B cell (primary cell): ENCODE measurements at regions not wholly inside any gene's neighbourhood (a gene's known extent, or its start where the extent isn't known, plus 50 kb on each side); places are given as distances from the start of the nearest gene placed in this dataset.

Experiments used
- ATAC-seq: fragments of 200-7000 bp; cut with Tn5 transposase; one replicate; pipeline ENCODE4 v1.10.0; 2021; ENCODE audit warnings: low read depth, mild to moderate bottlenecking, moderate number of reproducible peaks, moderate library complexity
- CTCF ChIA-PET: fragments of 350-600 bp; sonication (Branson Sonifier 250); formaldehyde crosslinking; loops from one replicate; lab custom pipeline; 2021; ENCODE audit warnings: antibody characterized with exemption, inconsistent platforms; lab: Charles Lee
- POLR2A ChIA-PET: fragments of 350-600 bp; sonication (Branson Sonifier 250); formaldehyde crosslinking; loops from one replicate; lab custom pipeline; 2021; ENCODE audit warnings: antibody characterized with exemption; lab: Charles Lee
- DNase-seq: peaks from one replicate; pipeline ENCODE4 v3.0.0; 2013
- H2AFZ ChIP-seq: 2 replicates; pipeline ENCODE4 v1.6.1; 2012; ENCODE audit warnings: mild to moderate bottlenecking, low read depth, low read length; ENCODE audit not compliant: insufficient read depth, poor library complexity, severe bottlenecking
- H3K27ac ChIP-seq, 2 donors: 1 replicate in 1 of 2; 2 replicates in 1 of 2; pipeline ENCODE4 v1.5.1; 2012 to 2013; ENCODE audit warnings: low read length in 2 of 2, mild to moderate bottlenecking in 2 of 2, moderate library complexity in 1 of 2
- H3K27me3 ChIP-seq, 4 experiments: fragments of 200-600 bp in 1 of 4; sonication (generic) in 1 of 4; replicated peaks in 1 of 4; 1 replicate in 2 of 4; 2 replicates in 2 of 4; pipeline versions ENCODE4 v1.6.1 to v1.7.0; 2013 to 2016; ENCODE audit warnings: low read length in 3 of 4, mild to moderate bottlenecking in 2 of 4, mixed read lengths in 1 of 4, moderate library complexity in 1 of 4; ENCODE audit not compliant: insufficient read depth in 4 of 4, control insufficient read depth in 3 of 4; ENCODE audit errors: control extremely low read depth in 1 of 4
- H3K36me3 ChIP-seq, 2 experiments: replicated peaks in 1 of 2; 1 replicate in 1 of 2; 2 replicates in 1 of 2; pipeline versions ENCODE4 v1.6.1 to v1.7.1; 2013; ENCODE audit warnings: low read length in 1 of 2; ENCODE audit not compliant: insufficient read depth in 2 of 2, control insufficient read depth in 1 of 2; ENCODE audit errors: control extremely low read depth in 1 of 2, extremely low read depth in 1 of 2
- H3K4me1 ChIP-seq, 2 donors: fragments of 200-600 bp in 1 of 2; sonication (generic) in 1 of 2; 1 replicate in 1 of 2; 2 replicates in 1 of 2; pipeline versions ENCODE4 v1.5.1 to v1.6.1; 2013 to 2017; ENCODE audit warnings: low read length in 2 of 2; ENCODE audit not compliant: control insufficient read depth in 2 of 2, insufficient read depth in 2 of 2
- H3K4me2 ChIP-seq: replicated peaks from 2 replicates; pipeline ENCODE3; 2012; ENCODE audit warnings: mild to moderate bottlenecking, low read depth, low read length; ENCODE audit not compliant: poor library complexity, severe bottlenecking
- H3K4me3 ChIP-seq, 5 experiments: fragments of 200-600 bp in 1 of 5; sonication (generic) in 1 of 5; 1 replicate in 3 of 5; 2 replicates in 2 of 5; pipeline versions ENCODE4 v1.5.1 to v1.7.0; 2011 to 2016; ENCODE audit warnings: low read length in 4 of 5, mild to moderate bottlenecking in 4 of 5, low read depth in 2 of 5, control low read depth in 1 of 5, moderate library complexity in 1 of 5; ENCODE audit not compliant: insufficient read depth in 1 of 5; ENCODE audit errors: control extremely low read depth in 1 of 5, extremely low read depth in 1 of 5
- H3K79me2 ChIP-seq: fragments of 200-600 bp; sonication (generic); one replicate; pipeline ENCODE4 v1.6.0; 2016; ENCODE audit warnings: low read length; ENCODE audit not compliant: control insufficient read depth, insufficient read depth
- H3K9ac ChIP-seq: fragments of 200-600 bp; sonication (generic); 2 replicates; pipeline ENCODE4 v1.6.1; 2017; ENCODE audit warnings: mild to moderate bottlenecking, low read length, moderate library complexity
- H3K9me3 ChIP-seq, 3 donors: one replicate each; pipeline versions ENCODE4 v1.6.1 to v1.7.1; 2013; ENCODE audit warnings: low read length in 2 of 3; ENCODE audit not compliant: control insufficient read depth in 2 of 3, insufficient read depth in 1 of 3; ENCODE audit errors: control extremely low read depth in 1 of 3
- H4K20me1 ChIP-seq: 2 replicates; pipeline ENCODE4 v1.6.0; 2012; ENCODE audit warnings: mild to moderate bottlenecking, low read length; ENCODE audit not compliant: insufficient read depth, control insufficient read depth, poor library complexity, severe bottlenecking
- H3K27ac Mint-ChIP-seq: one replicate; pipeline ENCODE4 v1.8.0; 2021; ENCODE audit warnings: mixed read lengths
- H3K27me3 Mint-ChIP-seq: one replicate; pipeline ENCODE4 v1.8.0; 2021; ENCODE audit warnings: mixed read lengths
- H3K4me1 Mint-ChIP-seq: one replicate; pipeline ENCODE4 v1.8.0; 2021; ENCODE audit warnings: mixed read lengths
- H3K4me3 Mint-ChIP-seq: one replicate; pipeline ENCODE4 v1.8.0; 2021; ENCODE audit warnings: mixed read lengths
- H3K9me3 Mint-ChIP-seq: one replicate; pipeline ENCODE4 v1.8.0; 2022; ENCODE audit warnings: mixed read lengths; ENCODE audit not compliant: insufficient read depth
- EZH2 ChIP-seq: IDR thresholded peaks from 2 replicates; pipeline ENCODE4 v1.6.1; 2012; ENCODE audit warnings: borderline replicate concordance, low read depth, mild to moderate bottlenecking, moderate library complexity, low read length; ENCODE audit not compliant: insufficient read depth, poor library complexity, severe bottlenecking
- WGBS: methylation state at CpG from one replicate; pipeline ENCODE4 v1.1.5; 2013; ENCODE audit warnings: missing lambda C conversion rate; ENCODE audit not compliant: insufficient coverage; 5-methylcytosine and 5-hydroxymethylcytosine counted together
- intact Hi-C: fragments of 100-400 bp; cut with micrococcal nuclease; formaldehyde crosslinking; loops from one replicate; pipeline ENCODE4 v1.10.0; 2022
- TF ChIP-seq, protein P1 (sequence below): fragments of 200-600 bp; IDR thresholded peaks from one replicate; pipeline ENCODE4 v1.8.0; 2022; ENCODE audit warnings: antibody characterized with exemption, mild to moderate bottlenecking

GRCh38 chr10:84946904-84947303, 618.5 kb downstream of the CCSER2 start:
- Mint-ChIP-seq H3K27ac (no peak overlapping the region), H3K4me3 (no peak overlapping the region), H3K9me3 (no peaks in the 10 kb centered on the region), H3K4me1 (no peaks in the 10 kb centered on the region), H3K27me3 (no peaks in the 10 kb centered on the region)
- Histone ChIP-seq H3K36me3 (no peaks in the 10 kb centered on the region), H3K27me3 (no peaks in the 10 kb centered on the region), H3K4me1 (no peaks in the 10 kb centered on the region), H3K9ac (no peak overlapping the region), H3K27ac (no peak overlapping the region), H3K4me2 (no peak overlapping the region), H4K20me1 (no peaks in the 10 kb centered on the region), H3K9me3 (no peaks in the 10 kb centered on the region), H3K79me2 (no peaks in the 10 kb centered on the region), H3K4me3 (no peak overlapping the region), H2AFZ (no peak overlapping the region)
- ATAC-seq: no peak
- ChIA-PET CTCF (no interaction called here), POLR2A (no interaction called here)
- TF ChIP-seq, protein P1, sequence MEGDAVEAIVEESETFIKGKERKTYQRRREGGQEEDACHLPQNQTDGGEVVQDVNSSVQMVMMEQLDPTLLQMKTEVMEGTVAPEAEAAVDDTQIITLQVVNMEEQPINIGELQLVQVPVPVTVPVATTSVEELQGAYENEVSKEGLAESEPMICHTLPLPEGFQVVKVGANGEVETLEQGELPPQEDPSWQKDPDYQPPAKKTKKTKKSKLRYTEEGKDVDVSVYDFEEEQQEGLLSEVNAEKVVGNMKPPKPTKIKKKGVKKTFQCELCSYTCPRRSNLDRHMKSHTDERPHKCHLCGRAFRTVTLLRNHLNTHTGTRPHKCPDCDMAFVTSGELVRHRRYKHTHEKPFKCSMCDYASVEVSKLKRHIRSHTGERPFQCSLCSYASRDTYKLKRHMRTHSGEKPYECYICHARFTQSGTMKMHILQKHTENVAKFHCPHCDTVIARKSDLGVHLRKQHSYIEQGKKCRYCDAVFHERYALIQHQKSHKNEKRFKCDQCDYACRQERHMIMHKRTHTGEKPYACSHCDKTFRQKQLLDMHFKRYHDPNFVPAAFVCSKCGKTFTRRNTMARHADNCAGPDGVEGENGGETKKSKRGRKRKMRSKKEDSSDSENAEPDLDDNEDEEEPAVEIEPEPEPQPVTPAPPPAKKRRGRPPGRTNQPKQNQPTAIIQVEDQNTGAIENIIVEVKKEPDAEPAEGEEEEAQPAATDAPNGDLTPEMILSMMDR: no peak
- DNase-seq: no peak
- intact Hi-C loops: no loop called here
- WGBS: no CpG with 5 or more reads among the region's 3 CpGs

- no peaks in the 10 kb centered on the region for H3K36me3 ChIP-seq
- CTCF ChIA-PET: no interaction called here
- Mint-ChIP-seq H3K4me1 (no peaks in the 10 kb centered on the region), H3K4me3 (no peak overlapping the region), H3K27ac (no peak overlapping the region), H3K9me3 (no peaks in the 10 kb centered on the region), H3K27me3 (no peaks in the 10 kb centered on the region)
- H3K9me3 ChIP-seq: no peaks in the 10 kb centered on the region
- H3K9ac ChIP-seq: no peak overlapping the region
- no peak overlapping the region for H3K4me3 ChIP-seq
- no peak overlapping the region for H2AFZ ChIP-seq
- DNase-seq: no peak
- intact Hi-C loops: no loop called here
- TF ChIP-seq EZH2: no peak
- TF ChIP-seq, protein P1: no peak
- H3K79me2 ChIP-seq: no peaks in the 10 kb centered on the region
- no peaks in the 10 kb centered on the region for H3K27me3 ChIP-seq
- no peak for ATAC-seq
- WGBS: 30% methylated on average over 2 of the region's 2 CpGs
- H3K27ac ChIP-seq: no peak overlapping the region
- no peaks in the 10 kb centered on the region for H3K4me1 ChIP-seq
- H4K20me1 ChIP-seq: no peaks in the 10 kb centered on the region
- POLR2A ChIA-PET: no interaction called here
- H3K4me2 ChIP-seq: no peak overlapping the region
Observed at GRCh38 chr10:84948644-84949043, 620.3 kb downstream of the CCSER2 start.
